ENCODE measurements at regions not wholly inside any gene's neighbourhood (a gene's known extent, or its start where the extent isn't known, plus 50 kb on each side); places are given as distances from the start of the nearest gene placed in this dataset.

- no peak for ATAC-seq
Observed at GRCh38 chr18:73891572-73892421, 255.8 kb downstream of the FBXO15 start.

GRCh38 chr18:73888565-73888964 is 259.1 kb downstream of the FBXO15 start:
- TF ChIP-seq CTCF (IDR thresholded peaks at IDR 0.05): no peak
- DNase-seq: no peak
- Histone ChIP-seq H3K36me3 (ENCODE audit: low read depth) (no peaks in the 10 kb centered on the region), H3K9me3 (no peaks in the 10 kb centered on the region), H3K4me3 (no peak overlapping the region), H3K4me1 (ENCODE audit: low read depth) (no peaks in the 10 kb centered on the region)
- ATAC-seq: no peak
- intact Hi-C loops (cut with DNase I, micrococcal nuclease): no loop called here

More at GRCh38 chr18:73891572-73892421, 255.8 kb downstream of the FBXO15 start:
- H3K9me3 ChIP-seq: no peaks in the 10 kb centered on the region
- no peaks in the 10 kb centered on the region for H3K36me3 ChIP-seq (ENCODE audit: low read depth)
- TF ChIP-seq CTCF (IDR thresholded peaks at IDR 0.05): no peak
- H3K4me3 ChIP-seq: no peak overlapping the region
- no peaks in the 10 kb centered on the region for H3K4me1 ChIP-seq (ENCODE audit: low read depth)
- DNase-seq: no peak
- intact Hi-C loops (cut with DNase I, micrococcal nuclease): no loop called here

- no peaks in the 10 kb centered on the region for H3K36me3 ChIP-seq (ENCODE audit: low read depth)
- no peaks in the 10 kb centered on the region for H3K4me1 ChIP-seq (ENCODE audit: low read depth)
- H3K9me3 ChIP-seq: no peaks in the 10 kb centered on the region
- ATAC-seq: no peak
- H3K4me3 ChIP-seq: no peak overlapping the region
- intact Hi-C loops (cut with DNase I, micrococcal nuclease): no loop called here
- DNase-seq: no peak
- no peak for TF ChIP-seq CTCF (IDR thresholded peaks at IDR 0.05)
Observed at GRCh38 chr18:73887801-73888200, 259.8 kb downstream of the FBXO15 start.

GRCh38 chr18:73884868-73885267 is 262.8 kb downstream of the FBXO15 start:
- Histone ChIP-seq H3K4me3 (no peak overlapping the region), H3K4me1 (ENCODE audit: low read depth) (no peaks in the 10 kb centered on the region), H3K36me3 (ENCODE audit: low read depth) (no peaks in the 10 kb centered on the region), H3K9me3 (no peaks in the 10 kb centered on the region)
- intact Hi-C loops (cut with DNase I, micrococcal nuclease): no loop called here
- ATAC-seq: no peak
- no peak for TF ChIP-seq CTCF (IDR thresholded peaks at IDR 0.05)
- no peak for DNase-seq

GRCh38 chr18:73881396-73881917 is 266.2 kb downstream of the FBXO15 start:
- Histone ChIP-seq H3K4me1 (ENCODE audit: low read depth) (no peaks in the 10 kb centered on the region), H3K4me3 (no peak overlapping the region), H3K36me3 (ENCODE audit: low read depth) (no peaks in the 10 kb centered on the region), H3K9me3 (no peaks in the 10 kb centered on the region)
- ATAC-seq (no peak), DNase-seq (no peak)
- intact Hi-C loops (cut with DNase I, micrococcal nuclease): no loop called here
- no peak for TF ChIP-seq CTCF (IDR thresholded peaks at IDR 0.05)
